Upper lobe of right lung (tissue), 1 donor: ENCODE measurements at regions not wholly inside any gene's neighbourhood (a gene's known extent, or its start where the extent isn't known, plus 50 kb on each side); places are given as distances from the start of the nearest gene placed in this dataset.

Experiments used
- ATAC-seq: fragments of 200-7000 bp; cut with Tn5 transposase; one replicate; pipeline ENCODE4 v1.9.1; 2020; ENCODE audit warnings: mild to moderate bottlenecking, moderate library complexity
- DNase-seq: peaks from one replicate; pipeline ENCODE4 v3.0.0-alpha.2; 2020
- H3K27ac ChIP-seq: fragments of 200-600 bp; one replicate; pipeline ENCODE4 v1.8.0; 2022
- H3K27me3 ChIP-seq: fragments of 200-600 bp; one replicate; pipeline ENCODE4 v1.8.0; 2022; ENCODE audit warnings: mild to moderate bottlenecking
- H3K36me3 ChIP-seq: fragments of 200-600 bp; one replicate; pipeline ENCODE4 v1.8.0; 2022
- H3K4me1 ChIP-seq: fragments of 200-600 bp; one replicate; pipeline ENCODE4 v1.8.0; 2022
- H3K4me3 ChIP-seq: fragments of 200-600 bp; one replicate; pipeline ENCODE4 v1.8.0; 2022; ENCODE audit warnings: mild to moderate bottlenecking
- H3K9me3 ChIP-seq: fragments of 200-600 bp; one replicate; pipeline ENCODE4 v1.8.0; 2022
- intact Hi-C: fragments of 100-400 bp; cut with DNase I; formaldehyde crosslinking; loops from one replicate; pipeline ENCODE4 v1.11.0; 2022
- TF ChIP-seq, protein P1 (sequence below): fragments of 200-600 bp; IDR thresholded peaks from one replicate; pipeline ENCODE4 v1.8.0; 2022; ENCODE audit warnings: antibody characterized with exemption
- donor health status: DM: no; HTN: yes; CAD: no; lungs with severe emphysema.

DNA sequence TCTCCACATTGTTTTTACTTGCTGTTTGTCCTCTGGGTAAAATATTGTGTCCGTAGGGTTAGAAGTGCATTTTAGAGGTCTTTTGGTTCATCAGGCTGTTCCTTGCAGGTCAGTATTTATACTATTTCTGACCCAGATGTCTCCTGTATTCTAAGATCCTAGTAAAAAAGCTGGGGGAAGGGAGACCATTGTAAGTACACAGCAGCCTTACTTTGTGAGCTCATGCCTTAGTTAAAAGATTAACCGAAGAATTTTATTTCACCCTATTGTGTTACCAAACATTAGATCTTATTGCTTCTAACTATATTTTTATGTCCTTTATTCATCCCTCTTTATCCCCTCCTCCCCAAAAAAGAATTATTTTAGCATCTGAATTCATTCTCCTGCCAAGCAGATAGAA lies 444.1 kb upstream of the RBFOX1 start:
- TF ChIP-seq, protein P1, sequence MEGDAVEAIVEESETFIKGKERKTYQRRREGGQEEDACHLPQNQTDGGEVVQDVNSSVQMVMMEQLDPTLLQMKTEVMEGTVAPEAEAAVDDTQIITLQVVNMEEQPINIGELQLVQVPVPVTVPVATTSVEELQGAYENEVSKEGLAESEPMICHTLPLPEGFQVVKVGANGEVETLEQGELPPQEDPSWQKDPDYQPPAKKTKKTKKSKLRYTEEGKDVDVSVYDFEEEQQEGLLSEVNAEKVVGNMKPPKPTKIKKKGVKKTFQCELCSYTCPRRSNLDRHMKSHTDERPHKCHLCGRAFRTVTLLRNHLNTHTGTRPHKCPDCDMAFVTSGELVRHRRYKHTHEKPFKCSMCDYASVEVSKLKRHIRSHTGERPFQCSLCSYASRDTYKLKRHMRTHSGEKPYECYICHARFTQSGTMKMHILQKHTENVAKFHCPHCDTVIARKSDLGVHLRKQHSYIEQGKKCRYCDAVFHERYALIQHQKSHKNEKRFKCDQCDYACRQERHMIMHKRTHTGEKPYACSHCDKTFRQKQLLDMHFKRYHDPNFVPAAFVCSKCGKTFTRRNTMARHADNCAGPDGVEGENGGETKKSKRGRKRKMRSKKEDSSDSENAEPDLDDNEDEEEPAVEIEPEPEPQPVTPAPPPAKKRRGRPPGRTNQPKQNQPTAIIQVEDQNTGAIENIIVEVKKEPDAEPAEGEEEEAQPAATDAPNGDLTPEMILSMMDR, result no peak
- no peak for ATAC-seq
- H3K4me1 ChIP-seq, result no peaks in the 10 kb centered on the region
- intact Hi-C loops, result no loop called here
- H3K36me3 ChIP-seq, result no peaks in the 10 kb centered on the region
- no peaks in the 10 kb centered on the region for H3K27me3 ChIP-seq
- H3K27ac ChIP-seq, result no peak overlapping the region
- H3K9me3 ChIP-seq, result no peaks in the 10 kb centered on the region
- no peak overlapping the region for H3K4me3 ChIP-seq
- DNase-seq, result no peak

- Histone ChIP-seq H3K9me3 (no peaks in the 10 kb centered on the region), H3K36me3 (no peaks in the 10 kb centered on the region), H3K27me3 (no peaks in the 10 kb centered on the region), H3K4me1 (no peaks in the 10 kb centered on the region), H3K4me3 (no peak overlapping the region), H3K27ac (no peak overlapping the region)
- DNase-seq (no peak), ATAC-seq (no peak)
- intact Hi-C loops, result no loop called here
- TF ChIP-seq, protein P1, result no peak
Observed at GRCh38 chr16:6884002-6884401, 448.6 kb upstream of the RBFOX1 start.

DNA sequence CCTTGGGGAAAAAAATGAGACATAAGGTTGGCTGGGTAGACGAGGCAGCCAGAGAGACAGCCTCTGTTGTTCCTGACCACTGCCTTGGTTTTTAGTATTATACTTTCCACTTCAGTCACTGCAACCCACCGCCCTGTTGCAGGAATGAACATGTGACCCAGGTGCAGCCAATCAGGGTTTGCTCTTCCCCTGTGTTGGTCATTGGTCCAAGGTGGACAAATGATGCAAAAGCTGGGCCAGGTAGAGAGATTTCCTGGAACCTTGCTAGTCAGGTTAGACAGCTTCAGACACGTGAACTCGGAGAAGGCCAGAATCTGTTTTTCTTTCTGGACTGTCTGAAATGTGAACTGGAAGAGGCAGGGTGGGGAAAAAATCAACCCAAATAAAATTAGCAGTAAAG lies 452.4 kb upstream of the RBFOX1 start:
- Histone ChIP-seq H3K4me1 (no peaks in the 10 kb centered on the region), H3K9me3 (no peaks in the 10 kb centered on the region), H3K27ac (no peak overlapping the region), H3K27me3 (no peaks in the 10 kb centered on the region), H3K36me3 (no peaks in the 10 kb centered on the region), H3K4me3 (no peak overlapping the region)
- intact Hi-C loops, result no loop called here
- no peak for DNase-seq
- TF ChIP-seq, protein P1, result no peak
- ATAC-seq, result no peak

DNA sequence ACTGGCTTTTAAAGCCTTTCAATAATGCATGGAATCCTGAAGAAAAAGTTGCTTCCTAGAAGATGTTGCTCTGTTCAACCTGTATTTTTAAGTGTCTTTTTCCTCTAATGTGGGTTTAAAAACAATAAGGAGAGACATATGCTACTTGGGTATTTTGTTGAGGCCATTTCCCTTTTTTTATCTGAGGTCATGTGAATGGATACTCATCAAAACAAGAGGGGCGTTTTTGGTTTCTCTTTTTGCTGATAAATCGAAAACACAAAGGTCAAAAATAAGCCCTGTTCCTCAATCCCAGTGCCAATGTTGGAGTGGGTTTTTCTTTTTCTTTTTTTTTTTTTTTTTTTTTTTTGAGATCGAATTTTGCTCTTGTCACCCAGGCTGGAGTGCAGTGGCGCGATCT lies 468.0 kb upstream of the RBFOX1 start:
- Histone ChIP-seq H3K36me3 (no peaks in the 10 kb centered on the region), H3K27ac (no peak overlapping the region), H3K4me1 (no peaks in the 10 kb centered on the region), H3K4me3 (no peak overlapping the region), H3K27me3 (no peaks in the 10 kb centered on the region), H3K9me3 (no peaks in the 10 kb centered on the region)
- ATAC-seq, result no peak
- TF ChIP-seq, protein P1, result no peak
- intact Hi-C loops, result no loop called here
- no peak for DNase-seq

GRCh38 chr16:6864244-6864643 lies 468.4 kb upstream of the RBFOX1 start:
- no peaks in the 10 kb centered on the region for H3K9me3 ChIP-seq
- intact Hi-C loops, result no loop called here
- no peak overlapping the region for H3K27ac ChIP-seq
- H3K27me3 ChIP-seq, result no peaks in the 10 kb centered on the region
- TF ChIP-seq, protein P1, result no peak
- no peaks in the 10 kb centered on the region for H3K36me3 ChIP-seq
- ATAC-seq, result no peak
- H3K4me1 ChIP-seq, result no peaks in the 10 kb centered on the region
- DNase-seq, result no peak
- H3K4me3 ChIP-seq, result no peak overlapping the region

- H3K36me3 ChIP-seq, result no peaks in the 10 kb centered on the region
- ATAC-seq, result no peak
- intact Hi-C loops, result no loop called here
Observed at GRCh38 chr16:6863135-6863534, 469.5 kb upstream of the RBFOX1 start.

More at GRCh38 chr16:6863135-6863534, 469.5 kb upstream of the RBFOX1 start:
- no peaks in the 10 kb centered on the region for H3K27me3 ChIP-seq
- TF ChIP-seq, protein P1, result no peak
- no peaks in the 10 kb centered on the region for H3K9me3 ChIP-seq
- H3K4me1 ChIP-seq, result no peaks in the 10 kb centered on the region
- no peak overlapping the region for H3K4me3 ChIP-seq
- H3K27ac ChIP-seq, result no peak overlapping the region
- no peak for DNase-seq
